Hippocampal formation (tissue), 2 donors: ENCODE measurements at regions not wholly inside any gene's neighbourhood (a gene's known extent, or its start where the extent isn't known, plus 50 kb on each side); places are given as distances from the start of the nearest gene placed in this dataset.

ENCODE experiments used
- DNase-seq, 2 donors: peaks; one replicate each; lab custom pipeline; 2025; lab: John Stamatoyannopoulos, UW

DNA sequence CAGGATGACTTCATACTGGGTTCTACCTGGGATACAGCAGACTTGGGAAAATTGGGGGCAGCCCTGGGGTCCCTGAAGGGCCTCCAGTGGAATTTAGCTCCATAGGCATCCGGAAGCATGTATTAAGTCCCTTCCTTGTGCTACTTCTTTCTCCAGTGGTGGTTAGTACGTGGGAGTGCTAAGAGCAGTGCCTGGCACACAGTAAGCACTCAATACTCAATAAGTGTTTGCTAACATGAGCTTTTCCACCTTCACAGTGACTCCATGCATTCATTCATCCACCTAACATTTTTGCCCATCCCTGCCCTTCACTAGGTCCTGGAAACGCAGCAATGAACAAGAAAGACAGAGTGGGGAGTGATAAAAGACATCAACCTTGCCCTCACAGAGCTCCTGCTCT lies 120.5 kb downstream of the MN1 start:
- DNase-seq: no peak

DNA sequence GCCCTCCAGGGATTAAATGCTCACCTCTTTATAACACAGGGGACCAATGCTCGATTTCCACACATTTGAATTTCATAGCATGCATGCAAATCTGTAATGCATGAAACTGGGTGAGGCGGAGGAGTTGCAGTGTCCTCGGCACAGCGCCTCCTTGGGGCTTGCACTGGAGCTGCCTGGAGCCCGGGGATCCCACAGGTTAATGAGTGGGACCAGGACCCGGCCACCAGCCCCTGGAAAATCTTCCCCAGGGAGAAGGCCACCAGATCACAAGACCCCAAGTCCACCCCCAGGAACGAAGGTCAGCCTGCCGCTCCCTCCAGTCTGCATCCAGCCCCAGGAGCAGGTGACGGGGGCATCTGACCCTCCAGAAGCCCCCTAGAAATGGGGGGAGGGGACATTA lies 119.1 kb downstream of the MN1 start:
- DNase-seq: no peak

DNA sequence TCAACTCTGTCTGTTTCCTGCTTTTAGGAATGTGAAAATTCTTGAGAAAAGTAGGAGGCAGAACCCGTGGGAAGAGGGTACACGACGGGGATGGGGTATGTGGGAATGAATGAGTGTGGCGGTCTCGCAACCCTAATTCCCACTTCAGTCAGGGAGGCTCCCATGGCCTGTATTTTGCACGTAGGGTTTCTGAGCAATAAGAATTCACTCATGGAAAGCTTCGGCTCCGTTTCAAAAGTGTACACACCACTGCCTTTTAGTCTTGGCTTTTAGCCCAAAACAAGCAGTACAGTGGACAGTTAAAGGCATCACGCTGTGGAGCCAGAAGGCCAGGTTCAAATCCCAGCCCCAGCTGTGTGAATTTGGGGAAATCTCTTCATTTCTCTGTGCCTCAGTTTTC lies 116.7 kb downstream of the MN1 start:
- no peak for DNase-seq

DNA sequence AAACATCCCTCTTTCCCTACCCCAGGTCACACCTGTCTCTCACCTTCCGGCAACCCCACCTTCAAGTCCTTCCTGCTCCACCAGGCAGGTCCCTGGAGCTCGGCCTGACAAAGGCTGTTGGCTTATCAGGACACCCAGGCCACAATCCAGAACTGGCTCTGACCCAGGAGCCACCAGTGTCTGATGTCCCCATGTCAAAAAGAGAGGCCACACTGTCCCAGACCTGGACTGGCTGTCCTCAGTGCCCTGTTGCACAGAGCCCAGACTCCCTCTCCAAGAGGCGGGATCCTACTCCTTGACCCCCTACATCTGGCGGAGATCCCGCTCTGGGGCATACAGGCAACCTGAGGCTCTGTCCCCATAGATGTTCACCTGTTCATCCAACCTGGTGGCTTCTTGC lies 116.0 kb downstream of the MN1 start:
- DNase-seq: no peak

DNA sequence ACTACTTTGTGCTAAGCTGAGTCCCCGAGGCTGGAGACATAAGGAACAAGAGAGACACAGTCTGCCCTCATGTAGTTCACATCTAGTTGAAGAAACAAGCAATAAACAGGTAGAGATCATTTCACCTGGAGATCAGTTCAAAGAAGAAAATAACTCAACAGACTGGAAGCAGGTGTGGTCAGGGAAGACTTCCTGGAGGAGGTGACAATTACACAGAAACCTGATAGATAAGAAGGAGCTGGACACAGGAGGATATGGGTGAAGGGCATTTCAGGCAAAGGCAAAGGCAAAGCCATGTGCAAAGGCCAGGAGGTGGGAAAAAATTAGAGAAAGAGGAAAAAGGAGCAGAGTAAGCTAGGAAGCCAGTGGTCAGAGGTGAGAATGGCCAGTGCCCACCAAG lies 115.6 kb downstream of the MN1 start:
- no peak for DNase-seq

DNA sequence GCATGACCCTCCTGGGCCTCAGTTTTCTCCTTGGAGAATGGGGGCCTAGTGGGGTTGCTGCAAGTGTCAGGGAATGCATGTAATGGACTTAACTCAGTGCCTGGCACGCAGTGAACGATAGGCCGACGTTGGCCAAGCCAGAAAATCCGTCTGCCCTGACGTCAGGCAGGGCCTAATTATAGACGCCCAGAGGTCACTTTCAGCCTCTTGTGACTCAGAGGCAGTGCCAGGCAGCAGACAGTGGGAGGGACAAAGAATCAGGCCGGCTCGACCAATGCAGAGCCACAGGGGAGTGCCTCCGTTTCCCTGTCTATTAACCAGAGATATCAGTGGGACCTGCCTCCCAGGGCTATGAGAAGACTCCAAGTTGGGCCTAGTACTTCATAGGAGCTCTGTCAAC lies 115.0 kb downstream of the MN1 start:
- peak; percentile 77 to 87 for DNase-seq

DNA sequence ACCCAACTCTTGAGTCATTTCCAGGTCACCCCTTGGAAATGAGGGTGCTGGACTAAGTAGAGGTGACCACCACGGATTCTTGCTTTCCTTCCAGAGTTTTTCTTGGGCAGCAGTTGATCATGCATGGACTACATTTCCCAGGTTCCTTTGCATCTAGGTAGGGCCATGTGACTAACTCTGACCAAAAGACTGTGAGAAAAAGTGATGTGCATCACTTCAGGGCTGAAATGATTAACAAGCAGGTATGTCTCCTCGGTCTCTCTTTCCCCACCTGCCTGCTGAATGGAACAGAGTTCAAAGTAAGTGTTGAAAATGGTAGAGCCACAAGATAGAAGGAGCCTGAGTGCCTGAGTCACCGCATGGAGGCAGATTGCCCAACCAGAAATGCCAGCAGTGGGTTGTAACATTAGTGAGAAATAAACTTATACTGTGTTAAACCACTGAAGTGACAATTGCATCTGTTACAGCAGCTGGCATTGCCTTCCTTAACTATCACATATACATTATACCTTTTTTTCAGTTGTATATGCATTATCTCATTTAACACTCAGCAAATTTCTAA lies 113.5 kb downstream of the MN1 start:
- DNase-seq: no peak

DNA sequence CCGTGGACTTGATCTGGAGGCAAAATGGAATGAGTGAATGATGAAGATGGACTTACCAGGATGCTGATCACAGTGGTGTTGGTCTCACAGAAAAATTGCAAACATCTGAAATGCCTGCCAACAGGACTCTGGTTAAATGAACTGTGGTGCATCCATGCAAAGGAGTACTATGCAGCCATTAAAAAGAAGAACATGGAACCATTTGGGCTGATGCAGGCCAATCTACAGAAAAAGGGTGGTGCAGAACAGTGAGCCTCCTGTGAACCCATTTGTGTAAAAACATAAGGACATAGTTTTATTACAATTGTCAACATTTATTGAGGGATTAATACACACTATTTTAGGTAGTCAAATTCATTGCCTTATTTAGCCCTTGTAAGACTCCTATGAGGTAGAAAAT lies 111.9 kb downstream of the MN1 start:
- no peak for DNase-seq

DNA sequence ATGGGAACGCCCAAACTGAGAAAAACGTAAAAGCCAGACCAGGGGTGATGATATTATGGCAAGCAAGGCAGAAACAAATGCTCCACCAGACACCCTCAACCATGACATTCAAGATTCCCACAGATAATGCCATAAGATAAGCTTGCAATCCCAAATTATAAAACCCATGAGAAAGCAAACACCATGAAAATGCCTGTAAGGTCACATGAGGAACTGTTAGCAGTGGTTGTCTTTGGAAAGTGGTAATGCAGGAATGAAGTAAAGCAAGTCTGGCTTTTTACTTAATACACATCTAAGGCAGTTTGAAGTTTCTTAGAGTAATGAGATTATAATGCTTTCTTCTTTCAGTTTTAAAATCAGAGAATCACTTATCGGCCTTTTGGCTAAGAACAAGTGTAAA lies 111.0 kb downstream of the MN1 start:
- no peak for DNase-seq

DNA sequence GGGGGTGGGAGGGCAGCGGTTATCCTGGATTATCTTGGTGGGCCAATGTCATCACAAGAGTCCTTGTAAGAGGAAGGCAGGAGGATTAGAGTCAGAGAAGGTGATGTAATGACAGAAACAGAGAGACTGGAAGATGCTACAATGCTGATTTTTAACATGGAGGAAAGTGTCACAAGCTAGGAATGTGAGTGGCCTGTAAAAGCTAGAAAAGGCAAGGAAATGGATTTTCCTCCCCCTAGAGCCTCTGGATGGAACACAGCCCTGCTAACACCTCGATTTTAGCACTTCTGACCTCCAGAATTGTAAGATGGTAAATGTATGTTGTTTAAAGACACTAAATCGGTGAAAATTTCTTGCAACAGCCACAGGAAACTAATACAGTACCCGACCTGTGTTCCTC lies 109.3 kb downstream of the MN1 start:
- no peak for DNase-seq

DNA sequence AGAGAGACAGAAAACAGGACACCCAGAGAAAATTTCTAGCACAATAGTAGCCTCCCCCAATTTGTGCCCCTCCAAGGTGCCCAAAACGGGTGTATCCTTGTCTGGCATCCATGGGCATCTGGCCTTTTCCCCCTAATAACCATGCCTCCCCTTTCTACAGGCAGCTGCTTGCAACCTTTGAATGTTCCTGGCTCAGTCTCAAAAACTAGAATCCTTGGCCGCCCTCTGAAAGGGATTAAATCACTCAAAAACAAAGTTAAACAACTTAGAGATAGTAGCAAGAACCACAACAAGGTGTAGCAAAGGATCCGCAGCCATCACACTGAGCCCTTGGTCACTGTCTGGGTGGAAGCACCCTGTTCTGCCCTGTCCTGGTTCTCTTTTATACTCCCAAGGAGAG lies 105.6 kb downstream of the MN1 start:
- DNase-seq: no peak

DNA sequence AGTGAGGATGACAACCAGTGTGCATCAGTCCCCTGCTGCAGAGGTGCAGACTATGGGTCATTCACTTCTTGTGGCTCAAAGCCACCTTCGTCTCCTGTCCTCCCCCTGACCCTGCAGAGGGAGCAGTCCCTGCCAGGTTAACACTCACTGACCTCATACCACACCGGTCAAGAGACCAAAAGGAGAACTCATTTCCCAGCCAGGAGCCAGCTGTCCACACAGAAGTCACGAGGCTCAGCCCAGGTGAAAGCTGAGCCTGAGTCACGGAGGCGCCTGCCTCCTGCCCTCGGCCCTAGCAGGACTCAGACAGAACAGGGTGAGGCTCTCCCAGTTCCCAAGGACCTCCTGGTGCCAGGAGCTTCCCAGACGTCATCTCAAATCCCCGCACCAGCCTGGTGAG lies 103.7 kb downstream of the MN1 start:
- DNase-seq: no peak
